GM12892 (cell line): ENCODE measurements at regions not wholly inside any gene's neighbourhood (a gene's known extent, or its start where the extent isn't known, plus 50 kb on each side); places are given as distances from the start of the nearest gene placed in this dataset.

Source experiments
- DNase-seq: peaks from one replicate; pipeline ENCODE4 v3.0.0; 2011; ENCODE audit not compliant: insufficient read length
- FAIRE-seq: peaks from 2 replicates; lab custom pipeline; 2011; peaks lifted over from hg19 to GRCh38; lab: Jason Lieb, UNC
- POLR2A ChIP-seq: IDR thresholded peaks from 2 replicates; pipeline ENCODE4 v1.6.1; 2011; ENCODE audit warnings: low read depth, low read length, control low read depth
- POLR2AphosphoS5 ChIP-seq: IDR thresholded peaks from 2 replicates; pipeline ENCODE4 v1.6.1; 2011; ENCODE audit warnings: low read depth, low read length, control low read depth
- TAF1 ChIP-seq: IDR thresholded peaks from 2 replicates; pipeline ENCODE4 v1.6.1; 2011; ENCODE audit warnings: low read depth, mild to moderate bottlenecking, control low read depth, low read length, borderline replicate concordance

GRCh38 chr6:114430534-114431124, 87.8 kb upstream of the HS3ST5 start:
- DNase-seq (no peak), FAIRE-seq (no peak)
- TF ChIP-seq TAF1: no peak
- TF ChIP-seq POLR2AphosphoS5: no peak
- no peak for TF ChIP-seq POLR2A

GRCh38 chr6:114428341-114428740, 85.5 kb upstream of the HS3ST5 start:
- no peak for TF ChIP-seq POLR2A
- TF ChIP-seq TAF1: no peak
- TF ChIP-seq POLR2AphosphoS5: no peak
- FAIRE-seq (no peak), DNase-seq (no peak)

GRCh38 chr6:114421199-114421598, 78.4 kb upstream of the HS3ST5 start:
- FAIRE-seq: no peak
- TF ChIP-seq POLR2A (no peak), TAF1 (no peak), POLR2AphosphoS5 (no peak)
- no peak for DNase-seq

- TF ChIP-seq POLR2AphosphoS5: no peak
- DNase-seq: no peak
- no peak for FAIRE-seq
Measured at GRCh38 chr6:114419175-114419574, 76.4 kb upstream of the HS3ST5 start.

- DNase-seq (no peak), FAIRE-seq (no peak)
- TF ChIP-seq POLR2AphosphoS5 (no peak), TAF1 (no peak), POLR2A (no peak)
Measured at GRCh38 chr6:114418304-114418972, 75.6 kb upstream of the HS3ST5 start.

- DNase-seq (no peak), FAIRE-seq (no peak)
- TF ChIP-seq TAF1 (no peak), POLR2A (no peak), POLR2AphosphoS5 (no peak)
Measured at GRCh38 chr6:114407426-114408035, 64.7 kb upstream of the HS3ST5 start.

- FAIRE-seq (no peak), DNase-seq (no peak)
- TF ChIP-seq POLR2A: no peak
- no peak for TF ChIP-seq POLR2AphosphoS5
- no peak for TF ChIP-seq TAF1
Measured at GRCh38 chr6:114404339-114404955, 61.6 kb upstream of the HS3ST5 start.

- TF ChIP-seq TAF1 (no peak), POLR2A (no peak), POLR2AphosphoS5 (no peak)
- DNase-seq (no peak), FAIRE-seq (no peak)
Measured at GRCh38 chr6:114403858-114404257, 61.0 kb upstream of the HS3ST5 start.

GRCh38 chr6:114398481-114398880, 55.7 kb upstream of the HS3ST5 start:
- DNase-seq (no peak), FAIRE-seq (no peak)
- no peak for TF ChIP-seq TAF1
- no peak for TF ChIP-seq POLR2AphosphoS5
- no peak for TF ChIP-seq POLR2A
